Type B pancreatic cell (in vitro differentiated cells): ENCODE measurements at regions not wholly inside any gene's neighbourhood (a gene's known extent, or its start where the extent isn't known, plus 50 kb on each side); places are given as distances from the start of the nearest gene placed in this dataset.

Source experiments
- DNase-seq: peaks from one replicate; pipeline ENCODE4 v3.0.0; 2021; ENCODE audit warnings: mixed read lengths; ENCODE audit not compliant: unreplicated experiment; ENCODE audit errors: extremely low spot score
- H3K27ac Mint-ChIP-seq: 2 replicates; pipeline ENCODE4 v1.8.0; 2021; ENCODE audit warnings: mild to moderate bottlenecking, mixed read lengths
- H3K27me3 Mint-ChIP-seq: 2 replicates; pipeline ENCODE4 v1.8.0; 2021; ENCODE audit warnings: mixed read lengths
- H3K36me3 Mint-ChIP-seq: 2 replicates; pipeline ENCODE4 v1.8.0; 2021; ENCODE audit warnings: mixed read lengths
- H3K4me1 Mint-ChIP-seq: one replicate; pipeline ENCODE4 v1.8.0; 2021; ENCODE audit warnings: mixed read lengths; ENCODE audit not compliant: unreplicated experiment
- H3K4me3 Mint-ChIP-seq: 2 replicates; pipeline ENCODE4 v1.8.0; 2021; ENCODE audit warnings: mild to moderate bottlenecking, mixed read lengths
- H3K9me3 Mint-ChIP-seq: 2 replicates; pipeline ENCODE4 v1.8.0; 2021; ENCODE audit warnings: mixed read lengths
- TF ChIP-seq, protein P1 (sequence below): fragments of 200-600 bp; sonication (generic); conservative IDR thresholded peaks from 2 replicates; pipeline ENCODE4 v1.5.0; 2021; ENCODE audit warnings: antibody characterized with exemption, mild to moderate bottlenecking

DNA sequence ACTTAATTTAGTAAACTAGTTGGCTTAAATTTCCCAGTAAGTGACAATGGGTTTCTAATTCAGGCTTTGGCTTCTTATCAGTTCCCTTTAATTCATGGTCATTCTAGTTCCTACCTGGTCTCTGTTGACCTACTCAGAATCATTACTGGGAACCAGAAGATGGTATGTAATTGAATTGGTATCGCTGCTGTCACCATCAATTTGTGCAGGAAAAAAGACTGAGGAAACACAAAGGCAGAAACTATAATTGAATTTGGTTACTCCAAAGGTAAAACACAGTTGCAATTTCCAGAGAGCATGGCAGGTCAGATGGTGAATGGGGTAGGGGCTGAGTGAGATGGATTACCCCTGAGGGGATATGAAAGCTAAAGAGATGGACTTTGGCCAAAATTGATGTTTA, 226.5 kb upstream of the GAP43 start:
- Mint-ChIP-seq H3K27ac (no peak overlapping the region), H3K27me3 (no peaks in the 10 kb centered on the region), H3K9me3 (no peaks in the 10 kb centered on the region), H3K4me3 (no peak overlapping the region), H3K36me3 (no peaks in the 10 kb centered on the region), H3K4me1 (peaks cover 8% of the 10 kb centered on the region)
- no peak for DNase-seq
- TF ChIP-seq, protein P1, sequence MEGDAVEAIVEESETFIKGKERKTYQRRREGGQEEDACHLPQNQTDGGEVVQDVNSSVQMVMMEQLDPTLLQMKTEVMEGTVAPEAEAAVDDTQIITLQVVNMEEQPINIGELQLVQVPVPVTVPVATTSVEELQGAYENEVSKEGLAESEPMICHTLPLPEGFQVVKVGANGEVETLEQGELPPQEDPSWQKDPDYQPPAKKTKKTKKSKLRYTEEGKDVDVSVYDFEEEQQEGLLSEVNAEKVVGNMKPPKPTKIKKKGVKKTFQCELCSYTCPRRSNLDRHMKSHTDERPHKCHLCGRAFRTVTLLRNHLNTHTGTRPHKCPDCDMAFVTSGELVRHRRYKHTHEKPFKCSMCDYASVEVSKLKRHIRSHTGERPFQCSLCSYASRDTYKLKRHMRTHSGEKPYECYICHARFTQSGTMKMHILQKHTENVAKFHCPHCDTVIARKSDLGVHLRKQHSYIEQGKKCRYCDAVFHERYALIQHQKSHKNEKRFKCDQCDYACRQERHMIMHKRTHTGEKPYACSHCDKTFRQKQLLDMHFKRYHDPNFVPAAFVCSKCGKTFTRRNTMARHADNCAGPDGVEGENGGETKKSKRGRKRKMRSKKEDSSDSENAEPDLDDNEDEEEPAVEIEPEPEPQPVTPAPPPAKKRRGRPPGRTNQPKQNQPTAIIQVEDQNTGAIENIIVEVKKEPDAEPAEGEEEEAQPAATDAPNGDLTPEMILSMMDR: no peak

DNA sequence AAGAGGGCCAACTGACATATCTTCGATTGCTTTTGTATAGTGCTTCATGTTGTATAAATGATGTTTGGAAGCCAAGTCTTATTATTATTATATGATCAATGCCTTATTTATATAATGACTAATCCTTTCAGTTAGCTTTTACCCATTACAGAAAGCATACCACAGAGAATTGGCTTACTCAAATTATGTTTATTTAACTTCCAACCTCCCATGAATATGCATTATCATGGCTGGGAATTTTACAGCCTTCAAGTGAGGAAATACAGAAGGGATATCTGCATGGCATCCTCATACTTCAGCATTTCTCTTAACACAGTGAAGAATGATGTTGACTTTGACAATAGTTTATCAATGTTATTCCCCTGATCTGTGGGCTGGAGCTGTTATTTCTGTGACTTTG, 225.9 kb upstream of the GAP43 start:
- no peak for DNase-seq
- Mint-ChIP-seq H3K36me3 (no peaks in the 10 kb centered on the region), H3K27me3 (no peaks in the 10 kb centered on the region), H3K4me1 (peaks cover 8% of the 10 kb centered on the region), H3K9me3 (no peaks in the 10 kb centered on the region), H3K4me3 (no peak overlapping the region), H3K27ac (no peak overlapping the region)
- TF ChIP-seq, protein P1: no peak

DNA sequence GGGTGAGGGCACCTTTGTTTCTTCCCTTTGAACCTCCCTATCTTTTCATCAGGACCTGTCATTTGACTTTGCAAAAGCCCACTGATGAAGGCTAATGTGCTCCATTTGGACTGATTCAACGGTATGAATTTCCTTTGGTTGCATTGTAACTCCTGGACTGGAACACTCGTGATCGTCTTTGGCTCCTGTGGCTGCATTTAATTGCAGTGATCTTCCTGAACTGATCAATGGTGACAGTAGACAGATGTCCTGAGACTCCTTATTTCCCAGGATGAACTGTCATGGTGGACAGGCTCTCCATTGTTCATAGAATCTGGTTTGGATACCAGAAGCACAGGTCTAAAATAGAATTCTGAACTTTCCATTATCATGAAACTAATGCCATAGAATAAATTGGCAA, 224.8 kb upstream of the GAP43 start:
- peaks cover 8% of the 10 kb centered on the region for H3K4me1 Mint-ChIP-seq
- H3K27me3 Mint-ChIP-seq: no peaks in the 10 kb centered on the region
- no peak for DNase-seq
- no peaks in the 10 kb centered on the region for H3K36me3 Mint-ChIP-seq
- no peak overlapping the region for H3K4me3 Mint-ChIP-seq
- no peak overlapping the region for H3K27ac Mint-ChIP-seq
- TF ChIP-seq, protein P1: no peak
- H3K9me3 Mint-ChIP-seq: no peaks in the 10 kb centered on the region

DNA sequence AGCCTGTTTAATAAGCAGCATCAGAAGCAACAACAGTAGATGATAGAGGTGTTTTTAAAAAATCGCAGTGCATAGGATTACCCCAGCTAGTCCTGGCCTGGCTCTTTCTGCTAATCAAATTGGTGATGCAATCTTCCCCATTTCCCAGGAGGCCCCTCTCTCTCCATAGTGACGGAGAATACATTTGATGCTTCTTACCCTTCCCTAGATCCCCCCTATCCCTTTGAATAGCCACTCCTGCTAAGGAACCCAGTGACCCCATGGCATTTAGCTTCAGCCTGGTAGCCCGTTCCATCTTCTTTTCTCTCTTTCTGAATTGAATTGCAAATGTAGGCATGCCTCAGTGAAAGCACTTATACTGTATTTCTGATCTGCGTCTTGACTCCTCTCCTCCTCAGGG, 223.6 kb upstream of the GAP43 start:
- Mint-ChIP-seq H3K36me3 (no peaks in the 10 kb centered on the region), H3K4me1 (peaks cover 12% of the 10 kb centered on the region), H3K27me3 (no peaks in the 10 kb centered on the region), H3K27ac (no peak overlapping the region), H3K4me3 (no peak overlapping the region), H3K9me3 (no peaks in the 10 kb centered on the region)
- DNase-seq: no peak
- TF ChIP-seq, protein P1: no peak

DNA sequence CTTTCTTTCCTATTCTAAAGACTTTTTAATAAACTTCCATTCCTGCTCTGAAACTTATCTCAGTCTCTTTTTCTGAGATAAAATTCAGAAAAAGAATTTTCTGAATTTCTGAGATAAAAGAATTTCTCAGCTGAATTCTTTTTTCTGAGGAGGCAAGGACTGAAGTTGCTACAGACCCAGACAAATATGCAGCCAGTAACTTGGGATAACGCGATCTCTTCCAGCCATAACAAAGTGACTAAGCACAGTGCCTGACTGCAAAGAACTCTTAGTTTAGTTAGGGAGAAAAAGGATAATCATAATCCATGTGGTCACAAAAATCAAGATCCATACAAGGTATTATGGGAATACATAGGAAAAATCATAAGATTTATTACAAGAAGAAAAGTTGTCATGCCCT, 222.0 kb upstream of the GAP43 start:
- TF ChIP-seq, protein P1: no peak
- Mint-ChIP-seq H3K27ac (no peak overlapping the region), H3K4me3 (no peak overlapping the region), H3K4me1 (peaks cover 22% of the 10 kb centered on the region), H3K9me3 (no peaks in the 10 kb centered on the region), H3K27me3 (no peaks in the 10 kb centered on the region), H3K36me3 (no peaks in the 10 kb centered on the region)
- no peak for DNase-seq

DNA sequence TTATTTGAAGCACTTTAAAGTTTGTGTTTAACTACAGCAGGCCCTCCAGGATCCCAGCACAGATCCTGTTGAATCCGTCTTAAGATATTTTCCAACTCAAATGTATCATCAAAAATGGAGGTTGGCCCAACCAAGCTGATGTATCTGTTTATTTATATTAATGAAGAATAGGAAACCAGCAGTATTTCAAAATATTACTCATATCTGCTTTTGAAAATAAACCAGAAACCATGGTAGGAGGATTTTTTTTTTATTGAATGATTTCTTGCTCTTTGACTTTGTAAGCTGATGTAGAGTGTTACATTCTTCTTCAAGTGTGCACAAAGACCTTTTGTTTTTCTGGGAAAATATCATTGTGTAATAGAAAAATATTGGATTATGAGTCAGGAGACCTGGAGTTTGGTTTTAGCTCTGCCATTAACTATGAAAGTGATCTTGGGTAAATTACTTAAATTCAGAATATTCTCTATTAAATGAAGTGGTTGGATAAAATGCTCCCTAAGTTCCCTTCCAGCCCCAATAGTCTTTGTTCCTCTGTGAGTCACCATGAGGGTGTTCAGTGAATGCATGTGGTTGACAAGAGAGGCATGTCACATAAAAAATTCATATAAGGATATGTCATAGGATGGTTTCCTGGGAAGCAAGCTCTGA, 221.3 kb upstream of the GAP43 start:
- no peaks in the 10 kb centered on the region for H3K36me3 Mint-ChIP-seq
- peaks cover 22% of the 10 kb centered on the region for H3K4me1 Mint-ChIP-seq
- H3K9me3 Mint-ChIP-seq: no peaks in the 10 kb centered on the region
- DNase-seq: no peak
- H3K27ac Mint-ChIP-seq: no peak overlapping the region
- no peaks in the 10 kb centered on the region for H3K27me3 Mint-ChIP-seq
- H3K4me3 Mint-ChIP-seq: no peak overlapping the region
- TF ChIP-seq, protein P1: no peak
